PFSK-1 (cell line): ENCODE measurements at regions not wholly inside any gene's neighbourhood (a gene's known extent, or its start where the extent isn't known, plus 50 kb on each side); places are given as distances from the start of the nearest gene placed in this dataset.

Source experiments
- FOXP2 ChIP-seq: optimal IDR thresholded peaks from 2 replicates; pipeline ENCODE3; 2011; ENCODE audit warnings: borderline replicate concordance, control low read depth, inconsistent platforms; ENCODE audit not compliant: insufficient read depth; ENCODE audit errors: extremely low read length, extremely low read depth
- POLR2AphosphoS5 ChIP-seq: IDR thresholded peaks from 2 replicates; pipeline ENCODE4 v1.6.1; 2012; ENCODE audit warnings: low read depth, mild to moderate bottlenecking, control low read depth, low read length, moderate library complexity
- REST ChIP-seq, 2 experiments: IDR thresholded peaks; 2 replicates each; pipeline versions ENCODE4 v1.6.1 to v1.8.0; 2011 to 2012; ENCODE audit warnings: low read depth in 2 of 2, low read length in 2 of 2, control low read depth in 1 of 2, inconsistent platforms in 1 of 2, mild to moderate bottlenecking in 1 of 2, moderate library complexity in 1 of 2; ENCODE audit not compliant: insufficient read depth in 1 of 2
- SIN3A ChIP-seq: IDR thresholded peaks from 2 replicates; pipeline ENCODE4 v1.6.1; 2012; ENCODE audit warnings: mild to moderate bottlenecking, low read length, moderate library complexity, borderline replicate concordance; ENCODE audit not compliant: insufficient read depth
- TAF1 ChIP-seq: IDR thresholded peaks from 2 replicates; pipeline ENCODE4 v1.6.1; 2012; ENCODE audit warnings: low read length, control low read depth, borderline replicate concordance; ENCODE audit not compliant: insufficient read depth

- no peak for TF ChIP-seq POLR2AphosphoS5
- TF ChIP-seq SIN3A: no peak
- no peak for TF ChIP-seq FOXP2
- no peak for TF ChIP-seq TAF1
- no peak for TF ChIP-seq REST (IDR thresholded peaks at IDR 0.05; ENCODE audit: insufficient read depth in 1 of 2, low read depth in 2 of 2, low read length in 2 of 2)
These were observed 335.7 kb upstream of the MGAT5 start for GRCh38 chr2:133918141-133918540.

- TF ChIP-seq TAF1 (no peak), SIN3A (no peak), REST (IDR thresholded peaks at IDR 0.05; ENCODE audit: insufficient read depth in 1 of 2, low read depth in 2 of 2, low read length in 2 of 2) (no peak), FOXP2 (no peak), POLR2AphosphoS5 (no peak)
These were observed 334.6 kb upstream of the MGAT5 start for GRCh38 chr2:133919285-133919684.

- TF ChIP-seq SIN3A (no peak), REST (IDR thresholded peaks at IDR 0.05; ENCODE audit: insufficient read depth in 1 of 2, low read depth in 2 of 2, low read length in 2 of 2) (no peak), TAF1 (no peak), POLR2AphosphoS5 (no peak), FOXP2 (no peak)
These were observed 326.0 kb upstream of the MGAT5 start for GRCh38 chr2:133927894-133928293.

GRCh38 chr2:133936096-133936495 is 317.8 kb upstream of the MGAT5 start:
- no peak for TF ChIP-seq REST (IDR thresholded peaks at IDR 0.05; ENCODE audit: insufficient read depth in 1 of 2, low read depth in 2 of 2, low read length in 2 of 2)
- no peak for TF ChIP-seq POLR2AphosphoS5
- TF ChIP-seq SIN3A: no peak
- no peak for TF ChIP-seq TAF1
- TF ChIP-seq FOXP2: no peak

- TF ChIP-seq REST (IDR thresholded peaks at IDR 0.05; ENCODE audit: insufficient read depth in 1 of 2, low read depth in 2 of 2, low read length in 2 of 2) (no peak), SIN3A (no peak), TAF1 (no peak), POLR2AphosphoS5 (no peak), FOXP2 (no peak)
These were observed 317.3 kb upstream of the MGAT5 start for GRCh38 chr2:133936601-133937000.
